HEK293 (cell line): ENCODE measurements at regions not wholly inside any gene's neighbourhood (a gene's known extent, or its start where the extent isn't known, plus 50 kb on each side); places are given as distances from the start of the nearest gene placed in this dataset.

ENCODE experiments used
- BCL11A ChIP-seq: fragments of 450-650 bp; formaldehyde crosslinking; IDR thresholded peaks from 2 replicates; pipeline ENCODE4 v1.5.1; 2016; ENCODE audit warnings: low read depth, missing biosample characterization, missing genetic modification characterization
- KLF10 ChIP-seq: fragments of 450-650 bp; IDR thresholded peaks from 2 replicates; pipeline ENCODE4 v1.5.1; 2018; ENCODE audit warnings: missing biosample characterization, mild to moderate bottlenecking, missing genetic modification characterization
- KLF16 ChIP-seq: fragments of 450-650 bp; formaldehyde crosslinking; IDR thresholded peaks from 2 replicates; pipeline ENCODE4 v1.5.1; 2017; ENCODE audit warnings: missing biosample characterization, missing genetic modification characterization
- KLF9 ChIP-seq: fragments of 450-650 bp; formaldehyde crosslinking; IDR thresholded peaks from 2 replicates; pipeline ENCODE4 v1.5.1; 2016; ENCODE audit warnings: missing biosample characterization, missing genetic modification characterization, low read depth
- MEIS1 ChIP-seq: sonication (generic); formaldehyde crosslinking; IDR thresholded peaks from 2 replicates; pipeline ENCODE4 v1.8.1; 2022; ENCODE audit warnings: missing genetic modification reagents, mild to moderate bottlenecking, borderline replicate concordance
- OSR2 ChIP-seq: fragments of 450-650 bp; formaldehyde crosslinking; IDR thresholded peaks from 2 replicates; pipeline ENCODE4 v1.5.1; 2016; ENCODE audit warnings: missing biosample characterization, missing genetic modification characterization
- PRDM1 ChIP-seq: fragments of 450-650 bp; formaldehyde crosslinking; IDR thresholded peaks from 2 replicates; pipeline ENCODE4; 2016; ENCODE audit warnings: missing biosample characterization, missing genetic modification characterization
- PRDM6 ChIP-seq: fragments of 450-650 bp; formaldehyde crosslinking; IDR thresholded peaks from 2 replicates; pipeline ENCODE4 v1.5.1; 2017; ENCODE audit warnings: missing biosample characterization, missing genetic modification characterization
- SALL2 ChIP-seq: fragments of 450-650 bp; formaldehyde crosslinking; IDR thresholded peaks from 2 replicates; pipeline ENCODE4 v1.5.0; 2017; ENCODE audit warnings: missing biosample characterization, mild to moderate bottlenecking, missing genetic modification characterization, borderline replicate concordance
- ZBTB17 ChIP-seq: fragments of 450-650 bp; formaldehyde crosslinking; IDR thresholded peaks from 2 replicates; pipeline ENCODE4 v1.5.1; 2016; ENCODE audit warnings: missing biosample characterization, missing genetic modification characterization
- ZBTB48 ChIP-seq: fragments of 450-650 bp; formaldehyde crosslinking; IDR thresholded peaks from 2 replicates; pipeline ENCODE4 v1.5.1; 2016; ENCODE audit warnings: missing biosample characterization, missing genetic modification characterization
- ZBTB8A ChIP-seq: fragments of 450-650 bp; formaldehyde crosslinking; IDR thresholded peaks from 2 replicates; pipeline ENCODE4 v1.5.1; 2016; ENCODE audit warnings: missing biosample characterization, missing genetic modification characterization
- ZEB2 ChIP-seq: fragments of 450-650 bp; formaldehyde crosslinking; IDR thresholded peaks from 2 replicates; pipeline ENCODE4 v1.5.1; 2016; ENCODE audit warnings: missing biosample characterization, missing genetic modification characterization
- ZFP41 ChIP-seq: fragments of 450-650 bp; formaldehyde crosslinking; IDR thresholded peaks from 2 replicates; pipeline ENCODE4 v1.5.1; 2016; ENCODE audit warnings: missing biosample characterization, missing genetic modification characterization, borderline replicate concordance
- ZNF140 ChIP-seq: fragments of 450-650 bp; formaldehyde crosslinking; IDR thresholded peaks from 2 replicates; pipeline ENCODE4 v1.5.1; 2016; ENCODE audit warnings: missing biosample characterization, missing genetic modification characterization
- ZNF239 ChIP-seq: fragments of 450-650 bp; formaldehyde crosslinking; IDR thresholded peaks from 2 replicates; pipeline ENCODE4 v1.5.1; 2016; ENCODE audit warnings: missing biosample characterization, missing genetic modification characterization
- ZNF664 ChIP-seq: fragments of 450-650 bp; formaldehyde crosslinking; IDR thresholded peaks from 2 replicates; pipeline ENCODE4 v1.5.1; 2016; ENCODE audit warnings: missing biosample characterization, missing genetic modification characterization
- ZNF701 ChIP-seq: fragments of 450-650 bp; formaldehyde crosslinking; IDR thresholded peaks from 2 replicates; pipeline ENCODE4 v1.5.1; 2016; ENCODE audit warnings: missing biosample characterization, missing genetic modification characterization
- ZNF768 ChIP-seq: fragments of 450-650 bp; formaldehyde crosslinking; IDR thresholded peaks from 2 replicates; pipeline ENCODE4 v1.5.1; 2018; ENCODE audit warnings: missing biosample characterization, mild to moderate bottlenecking, missing genetic modification characterization
- ZNF830 ChIP-seq: fragments of 450-650 bp; IDR thresholded peaks from 2 replicates; pipeline ENCODE4 v1.5.0; 2018; ENCODE audit warnings: missing biosample characterization, missing genetic modification characterization, low read depth, mild to moderate bottlenecking, moderate library complexity
- ZSCAN18 ChIP-seq: fragments of 450-650 bp; formaldehyde crosslinking; IDR thresholded peaks from 2 replicates; pipeline ENCODE4 v1.5.1; 2016; ENCODE audit warnings: missing biosample characterization, missing genetic modification characterization
- ZSCAN23 ChIP-seq: fragments of 450-650 bp; formaldehyde crosslinking; IDR thresholded peaks from 2 replicates; pipeline ENCODE4 v1.5.1; 2016; ENCODE audit warnings: missing biosample characterization, missing genetic modification characterization
- ZSCAN30 ChIP-seq: fragments of 450-650 bp; IDR thresholded peaks from 2 replicates; pipeline ENCODE4 v1.5.1; 2018; ENCODE audit warnings: missing biosample characterization, mild to moderate bottlenecking, missing genetic modification characterization, moderate library complexity
- ZXDB ChIP-seq: fragments of 450-650 bp; formaldehyde crosslinking; IDR thresholded peaks from 2 replicates; pipeline ENCODE4 v1.5.1; 2016; ENCODE audit warnings: missing biosample characterization, missing genetic modification characterization
- TF ChIP-seq, protein P1 (sequence below): fragments of 450-650 bp; formaldehyde crosslinking; IDR thresholded peaks from 2 replicates; pipeline ENCODE4; 2016; ENCODE audit warnings: missing biosample characterization, missing genetic modification characterization
- TF ChIP-seq, protein P2 (sequence below): fragments of 450-650 bp; formaldehyde crosslinking; IDR thresholded peaks from 2 replicates; pipeline ENCODE4 v1.5.1; 2017; ENCODE audit warnings: missing biosample characterization, missing genetic modification characterization
- TF ChIP-seq, protein P3 (sequence below): fragments of 450-650 bp; formaldehyde crosslinking; IDR thresholded peaks from 2 replicates; pipeline ENCODE4 v1.5.1; 2016; ENCODE audit warnings: missing biosample characterization, missing genetic modification characterization
- TF ChIP-seq, protein P4 (sequence below): fragments of 450-650 bp; formaldehyde crosslinking; IDR thresholded peaks from 2 replicates; pipeline ENCODE4 v1.5.1; 2016; ENCODE audit warnings: missing biosample characterization, missing genetic modification characterization
- TF ChIP-seq, protein P5 (sequence below): fragments of 450-650 bp; formaldehyde crosslinking; IDR thresholded peaks from 2 replicates; pipeline ENCODE4 v1.5.1; 2016; ENCODE audit warnings: missing biosample characterization, missing genetic modification characterization

DNA sequence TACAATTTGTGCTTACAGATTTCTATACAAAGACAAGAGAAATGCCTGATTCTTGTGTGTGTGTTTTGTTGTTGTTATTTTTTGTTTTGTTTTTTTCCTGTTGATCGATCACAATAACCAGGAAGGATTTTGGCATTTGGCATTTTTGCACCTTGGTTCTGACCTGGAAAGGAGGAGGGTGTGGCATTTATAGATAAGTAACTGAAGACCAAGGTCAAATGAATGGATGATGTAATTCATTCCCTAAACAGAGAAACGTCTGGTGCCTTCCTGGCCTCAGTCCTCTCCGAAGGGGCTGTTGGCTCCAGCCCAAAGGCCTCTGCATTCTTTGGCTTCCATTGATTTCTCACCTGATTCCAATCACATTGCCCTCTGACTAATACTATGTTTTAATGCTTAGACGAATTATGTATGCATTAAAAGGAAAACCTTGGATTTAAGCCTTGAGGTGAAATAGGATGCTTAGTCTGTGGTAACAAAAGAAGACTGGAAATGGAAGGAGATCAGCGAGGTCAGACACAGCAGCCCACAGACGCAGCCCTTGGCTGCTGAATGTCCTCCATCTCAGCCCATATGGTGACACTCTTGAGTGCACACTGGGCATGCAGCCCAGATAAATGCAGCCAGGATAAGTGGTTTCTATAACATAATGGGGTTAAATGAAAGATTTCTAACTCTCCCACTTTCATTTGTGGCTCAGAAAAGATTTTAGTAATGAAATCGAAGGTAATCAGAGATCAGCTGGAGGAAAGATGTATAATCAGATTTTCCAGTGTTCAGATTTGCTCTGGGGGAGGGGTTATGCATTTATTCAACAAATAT, 60.5 kb upstream of the TRIM2 start (continued):
- TF ChIP-seq, protein P1, sequence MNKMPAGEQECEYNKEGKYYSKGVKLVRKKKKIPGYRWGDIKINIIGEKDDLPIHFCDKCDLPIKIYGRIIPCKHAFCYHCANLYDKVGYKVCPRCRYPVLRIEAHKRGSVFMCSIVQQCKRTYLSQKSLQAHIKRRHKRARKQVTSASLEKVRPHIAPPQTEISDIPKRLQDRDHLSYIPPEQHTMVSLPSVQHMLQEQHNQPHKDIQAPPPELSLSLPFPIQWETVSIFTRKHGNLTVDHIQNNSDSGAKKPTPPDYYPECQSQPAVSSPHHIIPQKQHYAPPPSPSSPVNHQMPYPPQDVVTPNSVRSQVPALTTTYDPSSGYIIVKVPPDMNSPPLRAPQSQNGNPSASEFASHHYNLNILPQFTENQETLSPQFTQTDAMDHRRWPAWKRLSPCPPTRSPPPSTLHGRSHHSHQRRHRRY (tag by site-specific recombination) = no peak
- no peak for TF ChIP-seq ZNF664 (tag by site-specific recombination)
- no peak for TF ChIP-seq BCL11A
- TF ChIP-seq KLF10 (tag by site-specific recombination) = peak; percentile 30
- no peak for TF ChIP-seq ZNF830 (tag by site-specific recombination)
- TF ChIP-seq ZXDB (tag by site-specific recombination) = peak; percentile 71; the same call in 1 of the 2 replicates
- TF ChIP-seq KLF16 (tag by site-specific recombination) = peak; percentile 58; the same call in 1 of the 2 replicates
- no peak for TF ChIP-seq ZSCAN23
- TF ChIP-seq, protein P2, sequence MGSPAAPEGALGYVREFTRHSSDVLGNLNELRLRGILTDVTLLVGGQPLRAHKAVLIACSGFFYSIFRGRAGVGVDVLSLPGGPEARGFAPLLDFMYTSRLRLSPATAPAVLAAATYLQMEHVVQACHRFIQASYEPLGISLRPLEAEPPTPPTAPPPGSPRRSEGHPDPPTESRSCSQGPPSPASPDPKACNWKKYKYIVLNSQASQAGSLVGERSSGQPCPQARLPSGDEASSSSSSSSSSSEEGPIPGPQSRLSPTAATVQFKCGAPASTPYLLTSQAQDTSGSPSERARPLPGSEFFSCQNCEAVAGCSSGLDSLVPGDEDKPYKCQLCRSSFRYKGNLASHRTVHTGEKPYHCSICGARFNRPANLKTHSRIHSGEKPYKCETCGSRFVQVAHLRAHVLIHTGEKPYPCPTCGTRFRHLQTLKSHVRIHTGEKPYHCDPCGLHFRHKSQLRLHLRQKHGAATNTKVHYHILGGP = no peak
- peak; percentile 63; the same call in 1 of the 2 replicates for TF ChIP-seq KLF9 (tag by site-specific recombination)
- no peak for TF ChIP-seq ZFP41 (tag by site-specific recombination)
- peak; percentile 79 for TF ChIP-seq ZBTB8A
- no peak for TF ChIP-seq ZSCAN18 (tag by site-specific recombination)
- peak; percentile 58; the same call in 1 of the 2 replicates for TF ChIP-seq PRDM1
- TF ChIP-seq, protein P3, sequence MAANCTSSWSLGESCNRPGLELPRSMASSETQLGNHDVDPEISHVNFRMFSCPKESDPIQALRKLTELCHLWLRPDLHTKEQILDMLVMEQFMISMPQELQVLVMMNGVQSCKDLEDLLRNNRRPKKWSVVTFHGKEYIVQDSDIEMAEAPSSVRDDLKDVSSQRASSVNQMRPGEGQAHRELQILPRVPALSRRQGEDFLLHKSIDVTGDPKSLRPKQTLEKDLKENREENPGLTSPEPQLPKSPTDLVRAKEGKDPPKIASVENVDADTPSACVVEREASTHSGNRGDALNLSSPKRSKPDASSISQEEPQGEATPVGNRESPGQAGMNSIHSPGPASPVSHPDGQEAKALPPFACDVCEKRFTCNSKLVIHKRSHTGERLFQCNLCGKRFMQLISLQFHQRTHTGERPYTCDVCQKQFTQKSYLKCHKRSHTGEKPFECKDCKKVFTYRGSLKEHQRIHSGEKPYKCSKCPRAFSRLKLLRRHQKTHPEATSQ (tag by site-specific recombination) = no peak
- no peak for TF ChIP-seq ZNF140 (tag by site-specific recombination)
- peak; percentile 55; the same call in 1 of the 2 replicates for TF ChIP-seq ZNF768 (tag by site-specific recombination)
- TF ChIP-seq MEIS1 (CRISPR knock-in tag) = no peak
- TF ChIP-seq ZBTB17 (tag by site-specific recombination) = peak; percentile 80
- peak; percentile 70 for TF ChIP-seq ZEB2 (tag by site-specific recombination)
- no peak for TF ChIP-seq ZNF701 (tag by site-specific recombination)
- no peak for TF ChIP-seq ZNF239
- TF ChIP-seq PRDM6 = peak; percentile 91
- TF ChIP-seq ZBTB48 = peak; percentile 35; the same call in 1 of the 2 replicates
- TF ChIP-seq, protein P4, sequence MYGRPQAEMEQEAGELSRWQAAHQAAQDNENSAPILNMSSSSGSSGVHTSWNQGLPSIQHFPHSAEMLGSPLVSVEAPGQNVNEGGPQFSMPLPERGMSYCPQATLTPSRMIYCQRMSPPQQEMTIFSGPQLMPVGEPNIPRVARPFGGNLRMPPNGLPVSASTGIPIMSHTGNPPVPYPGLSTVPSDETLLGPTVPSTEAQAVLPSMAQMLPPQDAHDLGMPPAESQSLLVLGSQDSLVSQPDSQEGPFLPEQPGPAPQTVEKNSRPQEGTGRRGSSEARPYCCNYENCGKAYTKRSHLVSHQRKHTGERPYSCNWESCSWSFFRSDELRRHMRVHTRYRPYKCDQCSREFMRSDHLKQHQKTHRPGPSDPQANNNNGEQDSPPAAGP (tag by site-specific recombination) = no peak
- TF ChIP-seq OSR2 = peak; percentile 90
- no peak for TF ChIP-seq SALL2 (tag by site-specific recombination)
- TF ChIP-seq, protein P5, sequence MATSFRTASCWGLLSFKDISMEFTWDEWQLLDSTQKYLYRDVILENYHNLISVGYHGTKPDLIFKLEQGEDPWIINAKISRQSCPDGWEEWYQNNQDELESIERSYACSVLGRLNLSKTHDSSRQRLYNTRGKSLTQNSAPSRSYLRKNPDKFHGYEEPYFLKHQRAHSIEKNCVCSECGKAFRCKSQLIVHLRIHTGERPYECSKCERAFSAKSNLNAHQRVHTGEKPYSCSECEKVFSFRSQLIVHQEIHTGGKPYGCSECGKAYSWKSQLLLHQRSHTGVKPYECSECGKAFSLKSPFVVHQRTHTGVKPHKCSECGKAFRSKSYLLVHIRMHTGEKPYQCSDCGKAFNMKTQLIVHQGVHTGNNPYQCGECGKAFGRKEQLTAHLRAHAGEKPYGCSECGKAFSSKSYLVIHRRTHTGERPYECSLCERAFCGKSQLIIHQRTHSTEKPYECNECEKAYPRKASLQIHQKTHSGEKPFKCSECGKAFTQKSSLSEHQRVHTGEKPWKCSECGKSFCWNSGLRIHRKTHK (tag by site-specific recombination) = no peak
- TF ChIP-seq ZSCAN30 (tag by site-specific recombination) = no peak
